PC-3 (cell line): ENCODE measurements at regions not wholly inside any gene's neighbourhood (a gene's known extent, or its start where the extent isn't known, plus 50 kb on each side); places are given as distances from the start of the nearest gene placed in this dataset.

ENCODE experiments used
- ATAC-seq: fragments of 200-7000 bp; cut with Tn5 transposase; 2 replicates; pipeline ENCODE4 v1.9.1; 2020; ENCODE audit warnings: mild to moderate bottlenecking, moderate library complexity
- BruUV-seq: library from RNA; stranded (reverse); fragments of 400-500 nt; replicated peaks from 2 replicates; lab custom pipeline; 2021; lab: Mats Ljungman, UMichigan
- CTCF ChIA-PET: fragments of 300-600 bp; sonication (Branson Sonifier 250); formaldehyde crosslinking; loops from one replicate; lab custom pipeline; 2022; ENCODE audit warnings: antibody characterized with exemption; lab: Charles Lee
- POLR2A ChIA-PET: fragments of 300-600 bp; sonication (Branson Sonifier 250); formaldehyde crosslinking; loops from one replicate; lab custom pipeline; 2022; ENCODE audit warnings: antibody characterized with exemption; ENCODE audit not compliant: unreplicated experiment; lab: Charles Lee
- DNase-seq: peaks from one replicate; pipeline ENCODE4 v3.0.0-alpha.2; 2015
- H2AFZ ChIP-seq: fragments of 300-600 bp; sonication (generic); 2 replicates; pipeline ENCODE4 v1.6.0; 2016; ENCODE audit warnings: antibody characterized with exemption, low read length
- H3F3A ChIP-seq: fragments of 300-600 bp; sonication (generic); one replicate; pipeline ENCODE4 v1.6.0; 2017; ENCODE audit warnings: antibody characterized with exemption, low read length, control low read depth, mild to moderate bottlenecking; ENCODE audit not compliant: unreplicated experiment
- H3K27ac ChIP-seq: fragments of 300-600 bp; sonication (generic); 2 replicates; pipeline ENCODE4 v1.5.1; 2016; ENCODE audit warnings: mild to moderate bottlenecking, low read length
- H3K27me3 ChIP-seq: fragments of 300-600 bp; sonication (generic); 2 replicates; pipeline ENCODE4 v1.6.1; 2016; ENCODE audit warnings: low read length, mixed read lengths
- H3K36me3 ChIP-seq: fragments of 300-600 bp; sonication (generic); 2 replicates; pipeline ENCODE4 v1.6.1; 2016; ENCODE audit warnings: low read depth, mixed run types, low read length, mixed read lengths
- H3K4me1 ChIP-seq: fragments of 300-600 bp; sonication (generic); 2 replicates; pipeline ENCODE4 v1.5.1; 2016; ENCODE audit warnings: low read length; ENCODE audit not compliant: insufficient read depth
- H3K4me2 ChIP-seq: fragments of 300-600 bp; sonication (generic); 2 replicates; pipeline ENCODE4 v1.6.0; 2016; ENCODE audit warnings: low read length
- H3K4me3 ChIP-seq: fragments of 300-600 bp; sonication (generic); 2 replicates; pipeline ENCODE4 v1.5.1; 2016; ENCODE audit warnings: mild to moderate bottlenecking, low read length, mixed read lengths
- H3K79me2 ChIP-seq: fragments of 300-600 bp; sonication (generic); 2 replicates; pipeline ENCODE4 v1.6.1; 2017; ENCODE audit warnings: low read length, mixed read lengths
- H3K9ac ChIP-seq: fragments of 300-600 bp; sonication (generic); 2 replicates; pipeline ENCODE4 v1.6.0; 2016; ENCODE audit warnings: mild to moderate bottlenecking, low read length
- H3K9me2 ChIP-seq: fragments of 300-600 bp; sonication (generic); replicated peaks from 2 replicates; pipeline ENCODE4 v1.6.1; 2016; ENCODE audit warnings: mixed run types, low read length, mixed read lengths
- H3K9me3 ChIP-seq: fragments of 300-600 bp; sonication (generic); 2 replicates; pipeline ENCODE4 v1.6.1; 2016; ENCODE audit warnings: low read length, mixed read lengths
- H4K20me1 ChIP-seq: fragments of 300-600 bp; sonication (generic); 2 replicates; pipeline ENCODE4 v1.6.1; 2016; ENCODE audit warnings: low read length, mixed read lengths
- CTCF ChIP-seq: fragments of 300-600 bp; sonication (generic); conservative IDR thresholded peaks from 2 replicates; pipeline ENCODE4 v1.5.1; 2017; ENCODE audit warnings: antibody characterized with exemption, low read depth, mild to moderate bottlenecking, low read length
- EZH2 ChIP-seq: fragments of 300-600 bp; sonication (generic); IDR thresholded peaks from one replicate; pipeline ENCODE4 v1.6.1; 2017; ENCODE audit warnings: antibody characterized with exemption, mild to moderate bottlenecking, low read length; ENCODE audit not compliant: unreplicated experiment
- EZH2phosphoT487 ChIP-seq: fragments of 300-600 bp; sonication (generic); IDR thresholded peaks from 2 replicates; pipeline ENCODE4 v1.6.1; 2018; ENCODE audit warnings: mild to moderate bottlenecking, antibody characterized with exemption, low read length, borderline replicate concordance
- intact Hi-C: fragments of 100-400 bp; cut with micrococcal nuclease; formaldehyde crosslinking; loops from 2 replicates; pipeline ENCODE4 v1.9.0; 2023

- Histone ChIP-seq H3K4me1 (no peaks in the 10 kb centered on the region), H3K27me3 (peaks cover 52% of the 10 kb centered on the region), H4K20me1 (no peaks in the 10 kb centered on the region), H3F3A (no peaks in the 10 kb centered on the region), H3K9me3 (no peaks in the 10 kb centered on the region), H3K36me3 (no peaks in the 10 kb centered on the region), H3K4me3 (no peak overlapping the region), H3K27ac (no peak overlapping the region), H2AFZ (no peak overlapping the region), H3K4me2 (no peak overlapping the region), H3K9me2 (no peaks in the 10 kb centered on the region), H3K79me2 (no peaks in the 10 kb centered on the region), H3K9ac (no peak overlapping the region)
- no TSS peak for BruUV-seq
- CTCF ChIA-PET = no interaction called here
- no peak for ATAC-seq
- no peak for TF ChIP-seq EZH2phosphoT487
- no peak for TF ChIP-seq CTCF
- no peak for TF ChIP-seq EZH2
- DNase-seq = no peak
- POLR2A ChIA-PET = no interaction called here
- intact Hi-C loops = no loop called here
These were observed 144.1 kb downstream of the CEP120 start for GRCh38 chr5:123279136-123279535.

- Histone ChIP-seq H3K4me1 (no peaks in the 10 kb centered on the region), H4K20me1 (no peaks in the 10 kb centered on the region), H2AFZ (no peak overlapping the region), H3K27me3 (peaks cover 44% of the 10 kb centered on the region), H3K9me2 (no peaks in the 10 kb centered on the region), H3K9ac (no peak overlapping the region), H3F3A (no peaks in the 10 kb centered on the region), H3K36me3 (no peaks in the 10 kb centered on the region), H3K79me2 (no peaks in the 10 kb centered on the region), H3K4me2 (no peak overlapping the region), H3K27ac (no peak overlapping the region), H3K9me3 (no peaks in the 10 kb centered on the region), H3K4me3 (no peak overlapping the region)
- ChIA-PET POLR2A (no interaction called here), CTCF (no interaction called here)
- no TSS peak for BruUV-seq
- TF ChIP-seq EZH2phosphoT487 (no peak), EZH2 (no peak), CTCF (no peak)
- ATAC-seq (no peak), DNase-seq (no peak)
- intact Hi-C loops = no loop called here
These were observed 144.9 kb downstream of the CEP120 start for GRCh38 chr5:123278284-123278683.

- ChIA-PET POLR2A (no interaction called here), CTCF (no interaction called here)
- Histone ChIP-seq H4K20me1 (no peaks in the 10 kb centered on the region), H3K9me3 (no peaks in the 10 kb centered on the region), H3K9me2 (no peaks in the 10 kb centered on the region), H3K79me2 (no peaks in the 10 kb centered on the region), H3K9ac (no peak overlapping the region), H3K27me3 (peaks cover 29% of the 10 kb centered on the region), H3F3A (no peaks in the 10 kb centered on the region), H2AFZ (no peak overlapping the region), H3K27ac (no peak overlapping the region), H3K4me2 (no peak overlapping the region), H3K36me3 (no peaks in the 10 kb centered on the region), H3K4me1 (no peaks in the 10 kb centered on the region), H3K4me3 (no peak overlapping the region)
- no TSS peak for BruUV-seq
- peak; percentile 45 for TF ChIP-seq CTCF
- TF ChIP-seq EZH2phosphoT487 = no peak
- ATAC-seq (no peak), DNase-seq (peak; percentile 10)
- intact Hi-C loops = no loop called here
These were observed 149.2 kb downstream of the CEP120 start for GRCh38 chr5:123273984-123274383.
